IPS-20b (cell line): ENCODE measurements at regions not wholly inside any gene's neighbourhood (a gene's known extent, or its start where the extent isn't known, plus 50 kb on each side); places are given as distances from the start of the nearest gene placed in this dataset.
"Not testable (repeated sequence)": the region's sequence is repeated elsewhere in the genome, so short reads cannot be mapped to it uniquely, and the experiment has no call there.

Source experiments
- H3K27ac ChIP-seq: one replicate; pipeline ENCODE4 v1.5.1; 2013; ENCODE audit warnings: low read length
- H3K27me3 ChIP-seq: 2 replicates; pipeline ENCODE4 v1.6.1; 2013; ENCODE audit warnings: mild to moderate bottlenecking, low read length, inconsistent platforms; ENCODE audit not compliant: insufficient read depth
- H3K36me3 ChIP-seq: 2 replicates; pipeline ENCODE4 v1.6.1; 2013; ENCODE audit warnings: low read depth, mild to moderate bottlenecking, inconsistent platforms, low read length, moderate library complexity; ENCODE audit not compliant: insufficient read depth
- H3K4me1 ChIP-seq: 2 replicates; pipeline ENCODE4 v1.6.1; 2013; ENCODE audit warnings: mild to moderate bottlenecking, control low read depth, inconsistent platforms, low read length, moderate library complexity; ENCODE audit not compliant: insufficient read depth
- H3K4me3 ChIP-seq: 2 replicates; pipeline ENCODE4 v1.5.1; 2013; ENCODE audit warnings: mild to moderate bottlenecking, low read length, inconsistent platforms
- H3K9ac ChIP-seq: 2 replicates; pipeline ENCODE4 v1.6.1; 2013; ENCODE audit warnings: low read depth, mild to moderate bottlenecking, inconsistent platforms, low read length, moderate library complexity
- H3K9me3 ChIP-seq: 2 replicates; pipeline ENCODE4 v1.6.1; 2013; ENCODE audit warnings: mild to moderate bottlenecking, low read depth, low read length, inconsistent platforms; ENCODE audit not compliant: insufficient read depth

GRCh38 chr1:232423591-232423990 is 206.3 kb downstream of the SIPA1L2 start:
- no peaks in the 10 kb centered on the region for H3K4me1 ChIP-seq
- H3K36me3 ChIP-seq, result peaks cover 10% of the 10 kb centered on the region
- no peak overlapping the region for H3K27ac ChIP-seq
- no peak overlapping the region for H3K4me3 ChIP-seq
- no peaks in the 10 kb centered on the region for H3K27me3 ChIP-seq
- H3K9me3 ChIP-seq, result no peaks in the 10 kb centered on the region
- no peak overlapping the region for H3K9ac ChIP-seq

GRCh38 chr1:232422898-232423297 is 207.0 kb downstream of the SIPA1L2 start:
- Histone ChIP-seq H3K27me3 (no peaks in the 10 kb centered on the region), H3K4me3 (no peak overlapping the region), H3K9me3 (no peaks in the 10 kb centered on the region), H3K4me1 (no peaks in the 10 kb centered on the region), H3K36me3 (peaks cover 8% of the 10 kb centered on the region), H3K27ac (no peak overlapping the region), H3K9ac (no peak overlapping the region)

- Histone ChIP-seq H3K9ac (no peak overlapping the region), H3K27ac (no peak overlapping the region), H3K9me3 (no peaks in the 10 kb centered on the region), H3K36me3 (no peaks in the 10 kb centered on the region; the same call in 1 of the 2 replicates), H3K4me3 (no peak overlapping the region), H3K4me1 (no peaks in the 10 kb centered on the region), H3K27me3 (no peaks in the 10 kb centered on the region)
Measured at GRCh38 chr1:232422098-232422497, 207.8 kb downstream of the SIPA1L2 start.

- Histone ChIP-seq H3K36me3 (no peaks in the 10 kb centered on the region; the same call in 1 of the 2 replicates), H3K27ac (no peak overlapping the region), H3K27me3 (no peaks in the 10 kb centered on the region), H3K4me3 (no peak overlapping the region), H3K9ac (no peak overlapping the region), H3K4me1 (no peaks in the 10 kb centered on the region), H3K9me3 (no peaks in the 10 kb centered on the region)
Measured at GRCh38 chr1:232421143-232421796, 208.7 kb downstream of the SIPA1L2 start.

GRCh38 chr1:232417636-232418248 is 212.2 kb downstream of the SIPA1L2 start:
- Histone ChIP-seq H3K4me3 (no peak overlapping the region), H3K9me3 (no peaks in the 10 kb centered on the region), H3K36me3 (no peaks in the 10 kb centered on the region; the same call in 1 of the 2 replicates), H3K4me1 (no peaks in the 10 kb centered on the region), H3K27me3 (no peaks in the 10 kb centered on the region), H3K27ac (no peak overlapping the region), H3K9ac (no peak overlapping the region)

GRCh38 chr1:232416026-232416568 is 213.8 kb downstream of the SIPA1L2 start:
- no peak overlapping the region for H3K4me3 ChIP-seq
- no peaks in the 10 kb centered on the region for H3K4me1 ChIP-seq

GRCh38 chr1:232415481-232415880 is 214.5 kb downstream of the SIPA1L2 start:
- H3K4me3 ChIP-seq, H3K27me3 ChIP-seq, H3K4me1 ChIP-seq, H3K9ac ChIP-seq, H3K36me3 ChIP-seq, H3K27ac ChIP-seq, H3K9me3 ChIP-seq: not testable (repeated sequence)

More at GRCh38 chr1:232416026-232416568, 213.8 kb downstream of the SIPA1L2 start:
- Histone ChIP-seq H3K27me3 (no peaks in the 10 kb centered on the region), H3K9me3 (no peaks in the 10 kb centered on the region), H3K36me3 (no peaks in the 10 kb centered on the region), H3K9ac (no peak overlapping the region), H3K27ac (no peak overlapping the region)

- H3K9me3 ChIP-seq, result peaks cover 6% of the 10 kb centered on the region; the same call in 1 of the 2 replicates
- no peaks in the 10 kb centered on the region for H3K27me3 ChIP-seq
- no peaks in the 10 kb centered on the region for H3K4me1 ChIP-seq
- H3K36me3 ChIP-seq, result 0 out of 2 replicates have a peak, but pooled peaks cover 4% of the 10 kb centered on the region
- no peak overlapping the region for H3K9ac ChIP-seq
- H3K27ac ChIP-seq, result no peak overlapping the region
- H3K4me3 ChIP-seq, result no peak overlapping the region
Measured at GRCh38 chr1:232414100-232414499, 215.8 kb downstream of the SIPA1L2 start.

- H3K9me3 ChIP-seq, result peaks cover 7% of the 10 kb centered on the region; the same call in 1 of the 2 replicates
- H3K4me3 ChIP-seq, result no peak overlapping the region
- H3K27ac ChIP-seq, result no peak overlapping the region
- no peaks in the 10 kb centered on the region for H3K4me1 ChIP-seq
- no peaks in the 10 kb centered on the region for H3K27me3 ChIP-seq
- H3K36me3 ChIP-seq, result 0 out of 2 replicates have a peak, but pooled peaks cover 4% of the 10 kb centered on the region
- no peak overlapping the region for H3K9ac ChIP-seq
Measured at GRCh38 chr1:232413674-232414073, 216.3 kb downstream of the SIPA1L2 start.

- H3K4me3 ChIP-seq, result no peak overlapping the region
- 0 out of 2 replicates have a peak, but pooled peaks cover 4% of the 10 kb centered on the region for H3K36me3 ChIP-seq
- H3K4me1 ChIP-seq, result no peaks in the 10 kb centered on the region
Measured at GRCh38 chr1:232409584-232409983, 220.3 kb downstream of the SIPA1L2 start.

GRCh38 chr1:232407120-232407519 is 222.8 kb downstream of the SIPA1L2 start:
- no peak overlapping the region for H3K27ac ChIP-seq
- peaks cover 7% of the 10 kb centered on the region; the same call in 1 of the 2 replicates for H3K9me3 ChIP-seq

More at GRCh38 chr1:232409584-232409983, 220.3 kb downstream of the SIPA1L2 start:
- H3K27me3 ChIP-seq, result no peaks in the 10 kb centered on the region
- peaks cover 7% of the 10 kb centered on the region; the same call in 1 of the 2 replicates for H3K9me3 ChIP-seq
- H3K9ac ChIP-seq, result no peak overlapping the region
- H3K27ac ChIP-seq, result no peak overlapping the region

GRCh38 chr1:232405781-232406180 is 224.2 kb downstream of the SIPA1L2 start:
- Histone ChIP-seq H3K4me3 (no peak overlapping the region), H3K9me3 (peaks cover 7% of the 10 kb centered on the region; the same call in 1 of the 2 replicates), H3K4me1 (no peaks in the 10 kb centered on the region), H3K9ac (no peak overlapping the region), H3K27me3 (no peaks in the 10 kb centered on the region), H3K27ac (no peak overlapping the region), H3K36me3 (peaks cover 15% of the 10 kb centered on the region)

More at GRCh38 chr1:232407120-232407519, 222.8 kb downstream of the SIPA1L2 start:
- peaks cover 11% of the 10 kb centered on the region for H3K36me3 ChIP-seq
- no peak overlapping the region for H3K9ac ChIP-seq
- H3K27me3 ChIP-seq, result no peaks in the 10 kb centered on the region
- no peaks in the 10 kb centered on the region for H3K4me1 ChIP-seq
- no peak overlapping the region for H3K4me3 ChIP-seq
